HepG2 (cell line): ENCODE measurements at regions not wholly inside any gene's neighbourhood (a gene's known extent, or its start where the extent isn't known, plus 50 kb on each side); places are given as distances from the start of the nearest gene placed in this dataset.

Experiments
- ATAC-seq: fragments of 200-7000 bp; cut with Tn5 transposase; 3 replicates; pipeline ENCODE4 v1.9.1; 2020; ENCODE audit warnings: mild to moderate bottlenecking, moderate library complexity
- BruUV-seq: library from RNA; stranded (reverse); fragments of 400-500 nt; replicated peaks from 2 replicates; lab custom pipeline; 2021; lab: Mats Ljungman, UMichigan
- CTCF ChIA-PET: fragments of 300-600 bp; formaldehyde crosslinking; extraction: SDS; loops from one replicate; lab custom pipeline; 2021; ENCODE audit warnings: low total read pairs, inconsistent platforms, low intra/inter-chr PET ratio; lab: Yijun Ruan, JAX
- POLR2A ChIA-PET: fragments of 350-600 bp; sonication (Branson Sonifier 250); formaldehyde crosslinking; loops from one replicate; lab custom pipeline; 2020; ENCODE audit warnings: antibody characterized with exemption, inconsistent platforms; lab: Yijun Ruan, JAX
- DNase-seq: peaks from one replicate; pipeline ENCODE4 v3.0.0-alpha.2; 2015; ENCODE audit warnings: low spot score
- FAIRE-seq: peaks from 3 replicates; lab custom pipeline; 2011; peaks lifted over from hg19 to GRCh38; lab: Jason Lieb, UNC
- H2AFZ ChIP-seq: one replicate; pipeline ENCODE4 v1.6.1; 2011; ENCODE audit warnings: low read length, inconsistent platforms
- H3K27ac ChIP-seq: fragments of 300-600 bp; 3 replicates; pipeline ENCODE4 v1.8.0; 2011; ENCODE audit warnings: mixed run types, mild to moderate bottlenecking, mixed read lengths, low read length, inconsistent platforms; ENCODE audit not compliant: insufficient read depth; ENCODE audit errors: extremely low read length
- H3K27me3 ChIP-seq, 2 experiments: fragments of 200-600 bp in 1 of 2; 2 replicates in 1 of 2; 3 replicates in 1 of 2; pipeline versions ENCODE4 v1.6.0 to v1.8.0; 2011; ENCODE audit warnings: low read length in 2 of 2, mild to moderate bottlenecking in 2 of 2, moderate library complexity in 2 of 2, inconsistent platforms in 1 of 2; ENCODE audit not compliant: insufficient read depth in 2 of 2, control insufficient read depth in 1 of 2
- H3K36me3 ChIP-seq, 2 experiments: fragments of 200-600 bp in 1 of 2; replicated peaks in 1 of 2; 2 replicates in 1 of 2; 3 replicates in 1 of 2; pipeline versions ENCODE4 v1.5.1 to v1.8.0; 2011; ENCODE audit warnings: low read length in 2 of 2, inconsistent platforms in 1 of 2; ENCODE audit not compliant: insufficient read depth in 2 of 2, control insufficient read depth in 1 of 2
- H3K4me1 ChIP-seq: 2 replicates; pipeline ENCODE4 v1.5.1; 2012; ENCODE audit warnings: low read length, inconsistent platforms; ENCODE audit not compliant: insufficient read depth
- H3K4me2 ChIP-seq: 2 replicates; pipeline ENCODE4 v1.6.0; 2011; ENCODE audit warnings: low read depth, low read length, inconsistent platforms
- H3K4me3 ChIP-seq, 3 experiments: fragments of 200-600 bp in 1 of 3; sonication (generic), shearing (Covaris generic) in 1 of 3; replicated peaks in 1 of 3; 2 replicates each; pipeline ENCODE4 v1.5.1; 2011 to 2016; ENCODE audit warnings: low read length in 3 of 3, inconsistent platforms in 2 of 3, low read depth in 2 of 3, mild to moderate bottlenecking in 2 of 3, control low read depth in 1 of 3, mixed read lengths in 1 of 3; ENCODE audit not compliant: insufficient read depth in 1 of 3
- H3K79me2 ChIP-seq: one replicate; pipeline ENCODE4 v1.6.1; 2011; ENCODE audit warnings: low read length, inconsistent platforms; ENCODE audit not compliant: insufficient read depth
- H3K9ac ChIP-seq: 2 replicates; pipeline ENCODE4 v1.6.0; 2011; ENCODE audit warnings: mild to moderate bottlenecking, low read depth, low read length, inconsistent platforms; ENCODE audit not compliant: insufficient read depth
- H3K9me3 ChIP-seq: 2 replicates; pipeline ENCODE4 v1.5.1; 2012; ENCODE audit warnings: mild to moderate bottlenecking, low read length
- H4K20me1 ChIP-seq: 2 replicates; pipeline ENCODE4 v1.6.0; 2011; ENCODE audit warnings: inconsistent platforms, mild to moderate bottlenecking, low read length, moderate library complexity; ENCODE audit not compliant: insufficient read depth
- CSRNP1 ChIP-seq: sonication (generic); formaldehyde crosslinking; IDR thresholded peaks from 2 replicates; pipeline ENCODE4 v1.8.1; 2023; ENCODE audit warnings: mild to moderate bottlenecking, missing genetic modification reagents
- DZIP1 ChIP-seq: sonication (generic); formaldehyde crosslinking; IDR thresholded peaks from 2 replicates; pipeline ENCODE4 v1.5.0; 2020; ENCODE audit warnings: mild to moderate bottlenecking, missing genetic modification reagents
- HOXD1 ChIP-seq: sonication (generic); formaldehyde crosslinking; IDR thresholded peaks from 2 replicates; pipeline ENCODE4 v1.5.0; 2020; ENCODE audit warnings: missing genetic modification reagents
- MXD3 ChIP-seq: IDR thresholded peaks from 2 replicates; pipeline ENCODE4 v1.6.1; 2016; ENCODE audit warnings: mild to moderate bottlenecking, missing biosample characterization, missing genetic modification reagents
- PCBP2 ChIP-seq: fragments of 200-400 bp; formaldehyde crosslinking; optimal IDR thresholded peaks from 2 replicates; pipeline ENCODE3; 2018; ENCODE audit warnings: low read length, low read depth; ENCODE audit not compliant: poor library complexity, severe bottlenecking
- TOPORS ChIP-seq: sonication (generic); formaldehyde crosslinking; IDR thresholded peaks from 2 replicates; pipeline ENCODE4 v1.8.0; 2023; ENCODE audit warnings: mild to moderate bottlenecking, missing genetic modification reagents
- TRIM22 ChIP-seq: fragments of 450-650 bp; IDR thresholded peaks from 2 replicates; pipeline ENCODE4 v1.6.1; 2017
- ZBTB3 ChIP-seq: sonication (generic); formaldehyde crosslinking; IDR thresholded peaks from 2 replicates; pipeline ENCODE4 v1.4.0; 2020; ENCODE audit warnings: low read depth, mild to moderate bottlenecking, moderate library complexity, missing genetic modification reagents, borderline replicate concordance
- ZNF275 ChIP-seq: sonication (generic); formaldehyde crosslinking; IDR thresholded peaks from 2 replicates; pipeline ENCODE4 v1.8.0; 2022; ENCODE audit warnings: missing genetic modification reagents, mild to moderate bottlenecking, inconsistent platforms, borderline replicate concordance
- ZNF543 ChIP-seq: sonication (generic); formaldehyde crosslinking; IDR thresholded peaks from 2 replicates; pipeline ENCODE4 v1.4.0; 2020; ENCODE audit warnings: mild to moderate bottlenecking, missing genetic modification reagents
- ZNF773 ChIP-seq: sonication (generic); formaldehyde crosslinking; IDR thresholded peaks from 2 replicates; pipeline ENCODE4 v1.4.0; 2020; ENCODE audit warnings: missing genetic modification reagents, borderline replicate concordance
- ZSCAN20 ChIP-seq: sonication (generic); formaldehyde crosslinking; IDR thresholded peaks from 2 replicates; pipeline ENCODE4 v1.4.0; 2020; ENCODE audit warnings: missing genetic modification reagents, mild to moderate bottlenecking, borderline replicate concordance
- WGBS: methylation state at CpG from one replicate; pipeline ENCODE4 v1.1.6; 2017; ENCODE audit warnings: low lambda C conversion rate; 5-methylcytosine and 5-hydroxymethylcytosine counted together
- in situ Hi-C: cut with HindIII; loops from 2 replicates; pipeline ENCODE4 v1.10.0; 2017; ENCODE audit warnings: low pct_unique_long_range_greater_than_20kb; ENCODE audit not compliant: extremely low pct_ligation_motif_present
- intact Hi-C: fragments of 100-400 bp; cut with micrococcal nuclease; formaldehyde crosslinking; loops from one replicate; pipeline ENCODE4 v1.10.0; 2022; ENCODE audit not compliant: unreplicated experiment

- no peaks in the 10 kb centered on the region for H3K9me3 ChIP-seq
- no peak overlapping the region for H2AFZ ChIP-seq
- no peaks in the 10 kb centered on the region for H3K36me3 ChIP-seq
- H3K4me1 ChIP-seq = no peaks in the 10 kb centered on the region
- no peak overlapping the region for H3K4me2 ChIP-seq
- H3K79me2 ChIP-seq = no peaks in the 10 kb centered on the region
- no peak overlapping the region for H3K27ac ChIP-seq
- 0% methylated on average over 3 of the region's 3 CpGs for WGBS
- peaks cover 1 to 15% of the 10 kb centered on the region in 2 experiments; a peak in 4 of 5 replicates for H3K27me3 ChIP-seq
- no peak overlapping the region for H3K9ac ChIP-seq
- no peaks in the 10 kb centered on the region for H4K20me1 ChIP-seq
- no peak for ATAC-seq
- H3K4me3 ChIP-seq = no peak overlapping the region
- no peak for FAIRE-seq
- ChIA-PET POLR2A (no interaction called here), CTCF (no interaction called here)
- no peak for DNase-seq
- intact Hi-C loops (no loop called here), in situ Hi-C loops (no loop called here)
- no TSS peak for BruUV-seq
- TF ChIP-seq ZNF275 (CRISPR knock-in tag) (no peak), TRIM22 (no peak), ZNF773 (CRISPR knock-in tag) (no peak), MXD3 (no peak), TOPORS (CRISPR knock-in tag) (no peak), ZNF543 (CRISPR knock-in tag) (no peak), PCBP2 (no peak), CSRNP1 (CRISPR knock-in tag) (no peak), HOXD1 (no peak), ZBTB3 (CRISPR knock-in tag) (no peak), DZIP1 (CRISPR knock-in tag) (no peak), ZSCAN20 (CRISPR knock-in tag) (no peak)
Measured at GRCh38 chr5:112574536-112574935, 155.5 kb upstream of the EPB41L4A start.
